HCT116 (cell line): ENCODE measurements at regions not wholly inside any gene's neighbourhood (a gene's known extent, or its start where the extent isn't known, plus 50 kb on each side); places are given as distances from the start of the nearest gene placed in this dataset.

Source experiments
- CTCF ChIP-seq, 3 experiments: fragments of 200-600 bp in 1 of 3; sonication (generic) in 1 of 3; IDR thresholded peaks in 2 of 3; conservative IDR thresholded peaks in 1 of 3; 2 replicates each; pipeline ENCODE4 v1.5.1; 2012 to 2017; ENCODE audit warnings: low read depth in 2 of 3, low read length in 2 of 3, antibody characterized with exemption in 1 of 3, borderline replicate concordance in 1 of 3, control low read depth in 1 of 3, mild to moderate bottlenecking in 1 of 3, mixed read lengths in 1 of 3, mixed run types in 1 of 3, moderate library complexity in 1 of 3; ENCODE audit not compliant: insufficient read depth in 1 of 3
- EZH2 ChIP-seq: fragments of 200-600 bp; sonication (generic); IDR thresholded peaks from 2 replicates; pipeline ENCODE4 v1.6.1; 2017; ENCODE audit warnings: antibody characterized with exemption, mixed run types
- POLR2A ChIP-seq: IDR thresholded peaks from 2 replicates; pipeline ENCODE4 v1.7.0; 2011; ENCODE audit warnings: borderline replicate concordance; ENCODE audit not compliant: insufficient read depth, insufficient read length; ENCODE audit errors: extremely low read depth
- REST ChIP-seq: IDR thresholded peaks from 2 replicates; pipeline ENCODE4 v1.6.1; 2012; ENCODE audit warnings: low read depth
- SRF ChIP-seq: IDR thresholded peaks from 2 replicates; pipeline ENCODE4 v1.6.1; 2012; ENCODE audit warnings: low read depth

GRCh38 chr6:6775074-6775473, 186.6 kb downstream of the LY86 start:
- TF ChIP-seq CTCF (IDR thresholded peaks at IDR 0.05 in 2 of 3, conservative IDR thresholded peaks at IDR 0.05 in 1 of 3; ENCODE audit: borderline replicate concordance in 1 of 3, insufficient read depth in 1 of 3, low read depth in 2 of 3, low read length in 2 of 3), result no peak
- TF ChIP-seq REST, result no peak
- TF ChIP-seq POLR2A, result no peak
- TF ChIP-seq EZH2, result no peak
- TF ChIP-seq SRF, result no peak
